HEK293 (cell line): ENCODE measurements at regions not wholly inside any gene's neighbourhood (a gene's known extent, or its start where the extent isn't known, plus 50 kb on each side); places are given as distances from the start of the nearest gene placed in this dataset.

Source experiments
- BCL11A ChIP-seq: fragments of 450-650 bp; formaldehyde crosslinking; IDR thresholded peaks from 2 replicates; pipeline ENCODE4 v1.5.1; 2016; ENCODE audit warnings: low read depth, missing biosample characterization, missing genetic modification characterization
- HOXA7 ChIP-seq: sonication (generic); formaldehyde crosslinking; IDR thresholded peaks from 2 replicates; pipeline ENCODE4 v1.8.1; 2022; ENCODE audit warnings: missing genetic modification reagents, borderline replicate concordance
- HOXC10 ChIP-seq: sonication (generic); formaldehyde crosslinking; IDR thresholded peaks from 2 replicates; pipeline ENCODE4 v1.8.1; 2023; ENCODE audit warnings: mild to moderate bottlenecking, missing genetic modification reagents
- OSR2 ChIP-seq: fragments of 450-650 bp; formaldehyde crosslinking; IDR thresholded peaks from 2 replicates; pipeline ENCODE4 v1.5.1; 2016; ENCODE audit warnings: missing biosample characterization, missing genetic modification characterization
- PRDM2 ChIP-seq: fragments of 450-650 bp; formaldehyde crosslinking; IDR thresholded peaks from 2 replicates; pipeline ENCODE4 v1.5.1; 2016; ENCODE audit warnings: missing biosample characterization, missing genetic modification characterization, borderline replicate concordance
- TCF7L2 ChIP-seq: IDR thresholded peaks from 2 replicates; pipeline ENCODE4 v1.6.1; 2011; ENCODE audit warnings: low read depth, mild to moderate bottlenecking, inconsistent platforms, low read length, moderate library complexity, borderline replicate concordance
- TRIM28 ChIP-seq: IDR thresholded peaks from 2 replicates; pipeline ENCODE4 v1.6.1; 2011; ENCODE audit warnings: low read length, control low read depth, borderline replicate concordance
- ZBTB20 ChIP-seq: fragments of 450-650 bp; formaldehyde crosslinking; IDR thresholded peaks from 2 replicates; pipeline ENCODE4 v1.5.1; 2016; ENCODE audit warnings: missing biosample characterization, missing genetic modification characterization
- ZFP3 ChIP-seq: fragments of 450-650 bp; formaldehyde crosslinking; IDR thresholded peaks from 2 replicates; pipeline ENCODE4 v1.5.1; 2016; ENCODE audit warnings: low read depth, missing biosample characterization, missing genetic modification characterization
- ZNF138 ChIP-seq: fragments of 450-650 bp; formaldehyde crosslinking; IDR thresholded peaks from 2 replicates; pipeline ENCODE4 v1.5.1; 2016; ENCODE audit warnings: missing biosample characterization, missing genetic modification characterization, borderline replicate concordance
- ZNF221 ChIP-seq: fragments of 450-650 bp; formaldehyde crosslinking; IDR thresholded peaks from 2 replicates; pipeline ENCODE4 v1.5.1; 2017; ENCODE audit warnings: missing biosample characterization, missing genetic modification characterization, borderline replicate concordance
- ZNF266 ChIP-seq: fragments of 450-650 bp; formaldehyde crosslinking; IDR thresholded peaks from 2 replicates; pipeline ENCODE4 v1.5.1; 2016; ENCODE audit warnings: missing biosample characterization, missing genetic modification characterization, low read depth
- ZNF292 ChIP-seq: fragments of 450-650 bp; formaldehyde crosslinking; IDR thresholded peaks from 2 replicates; pipeline ENCODE4 v1.5.1; 2016; ENCODE audit warnings: low read depth, missing biosample characterization, missing genetic modification characterization, borderline replicate concordance
- ZNF354C ChIP-seq: fragments of 450-650 bp; formaldehyde crosslinking; IDR thresholded peaks from 2 replicates; pipeline ENCODE4 v1.5.1; 2016; ENCODE audit warnings: missing biosample characterization, missing genetic modification characterization, low read depth, borderline replicate concordance
- ZNF404 ChIP-seq: fragments of 450-650 bp; formaldehyde crosslinking; IDR thresholded peaks from 2 replicates; pipeline ENCODE4 v1.5.1; 2017; ENCODE audit warnings: missing biosample characterization, missing genetic modification characterization
- ZNF433 ChIP-seq: fragments of 450-650 bp; formaldehyde crosslinking; IDR thresholded peaks from 2 replicates; pipeline ENCODE4 v1.5.1; 2016; ENCODE audit warnings: missing biosample characterization, missing genetic modification characterization, low read depth
- ZNF521 ChIP-seq: fragments of 450-650 bp; formaldehyde crosslinking; IDR thresholded peaks from 2 replicates; pipeline ENCODE4 v1.5.1; 2017; ENCODE audit warnings: missing biosample characterization, mild to moderate bottlenecking, missing genetic modification characterization
- ZNF585B ChIP-seq: fragments of 450-650 bp; formaldehyde crosslinking; IDR thresholded peaks from 2 replicates; pipeline ENCODE4 v1.5.1; 2016; ENCODE audit warnings: missing biosample characterization, missing genetic modification characterization
- ZNF623 ChIP-seq: fragments of 450-650 bp; formaldehyde crosslinking; IDR thresholded peaks from 2 replicates; pipeline ENCODE4 v1.5.1; 2016; ENCODE audit warnings: missing biosample characterization, missing genetic modification characterization
- ZNF654 ChIP-seq: fragments of 450-650 bp; formaldehyde crosslinking; IDR thresholded peaks from 2 replicates; pipeline ENCODE4 v1.5.1; 2016; ENCODE audit warnings: low read depth, missing biosample characterization, missing genetic modification characterization
- ZNF658 ChIP-seq: fragments of 450-650 bp; formaldehyde crosslinking; IDR thresholded peaks from 2 replicates; pipeline ENCODE4; 2016; ENCODE audit warnings: missing biosample characterization, missing genetic modification characterization
- ZNF677 ChIP-seq: fragments of 450-650 bp; IDR thresholded peaks from 2 replicates; pipeline ENCODE4 v1.5.0; 2018; ENCODE audit warnings: missing biosample characterization, mild to moderate bottlenecking, missing genetic modification characterization, moderate library complexity
- ZNF701 ChIP-seq: fragments of 450-650 bp; formaldehyde crosslinking; IDR thresholded peaks from 2 replicates; pipeline ENCODE4 v1.5.1; 2016; ENCODE audit warnings: missing biosample characterization, missing genetic modification characterization
- ZNF704 ChIP-seq: fragments of 450-650 bp; formaldehyde crosslinking; IDR thresholded peaks from 2 replicates; pipeline ENCODE4 v1.5.1; 2016; ENCODE audit warnings: missing biosample characterization, missing genetic modification characterization
- ZNF76 ChIP-seq: fragments of 450-650 bp; formaldehyde crosslinking; IDR thresholded peaks from 2 replicates; pipeline ENCODE4; 2016; ENCODE audit warnings: low read depth, missing biosample characterization, missing genetic modification characterization, borderline replicate concordance
- ZNF768 ChIP-seq: fragments of 450-650 bp; formaldehyde crosslinking; IDR thresholded peaks from 2 replicates; pipeline ENCODE4 v1.5.1; 2018; ENCODE audit warnings: missing biosample characterization, mild to moderate bottlenecking, missing genetic modification characterization
- ZXDB ChIP-seq: fragments of 450-650 bp; formaldehyde crosslinking; IDR thresholded peaks from 2 replicates; pipeline ENCODE4 v1.5.1; 2016; ENCODE audit warnings: missing biosample characterization, missing genetic modification characterization
- TF ChIP-seq, protein P1 (sequence below): fragments of 450-650 bp; formaldehyde crosslinking; IDR thresholded peaks from 2 replicates; pipeline ENCODE4 v1.5.1; 2016; ENCODE audit warnings: missing biosample characterization, missing genetic modification characterization, borderline replicate concordance
- TF ChIP-seq, protein P2 (sequence below): fragments of 450-650 bp; formaldehyde crosslinking; IDR thresholded peaks from 2 replicates; pipeline ENCODE4 v1.5.1; 2016; ENCODE audit warnings: missing biosample characterization, missing genetic modification characterization
- TF ChIP-seq, protein P3 (sequence below): fragments of 450-650 bp; formaldehyde crosslinking; optimal IDR thresholded peaks from 2 replicates; pipeline ENCODE3; 2016; ENCODE audit warnings: missing biosample characterization, mild to moderate bottlenecking, missing genetic modification characterization

- TF ChIP-seq, protein P1, sequence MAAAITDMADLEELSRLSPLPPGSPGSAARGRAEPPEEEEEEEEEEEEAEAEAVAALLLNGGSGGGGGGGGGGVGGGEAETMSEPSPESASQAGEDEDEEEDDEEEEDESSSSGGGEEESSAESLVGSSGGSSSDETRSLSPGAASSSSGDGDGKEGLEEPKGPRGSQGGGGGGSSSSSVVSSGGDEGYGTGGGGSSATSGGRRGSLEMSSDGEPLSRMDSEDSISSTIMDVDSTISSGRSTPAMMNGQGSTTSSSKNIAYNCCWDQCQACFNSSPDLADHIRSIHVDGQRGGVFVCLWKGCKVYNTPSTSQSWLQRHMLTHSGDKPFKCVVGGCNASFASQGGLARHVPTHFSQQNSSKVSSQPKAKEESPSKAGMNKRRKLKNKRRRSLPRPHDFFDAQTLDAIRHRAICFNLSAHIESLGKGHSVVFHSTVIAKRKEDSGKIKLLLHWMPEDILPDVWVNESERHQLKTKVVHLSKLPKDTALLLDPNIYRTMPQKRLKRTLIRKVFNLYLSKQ, result no peak
- TF ChIP-seq, protein P2, sequence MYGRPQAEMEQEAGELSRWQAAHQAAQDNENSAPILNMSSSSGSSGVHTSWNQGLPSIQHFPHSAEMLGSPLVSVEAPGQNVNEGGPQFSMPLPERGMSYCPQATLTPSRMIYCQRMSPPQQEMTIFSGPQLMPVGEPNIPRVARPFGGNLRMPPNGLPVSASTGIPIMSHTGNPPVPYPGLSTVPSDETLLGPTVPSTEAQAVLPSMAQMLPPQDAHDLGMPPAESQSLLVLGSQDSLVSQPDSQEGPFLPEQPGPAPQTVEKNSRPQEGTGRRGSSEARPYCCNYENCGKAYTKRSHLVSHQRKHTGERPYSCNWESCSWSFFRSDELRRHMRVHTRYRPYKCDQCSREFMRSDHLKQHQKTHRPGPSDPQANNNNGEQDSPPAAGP (tag by site-specific recombination), result no peak
- TF ChIP-seq ZNF76 (tag by site-specific recombination) (no peak), ZNF292 (no peak), HOXC10 (no peak), TCF7L2 (no peak), ZNF354C (tag by site-specific recombination) (no peak), ZNF585B (tag by site-specific recombination) (no peak), ZNF623 (tag by site-specific recombination) (no peak), ZNF704 (tag by site-specific recombination) (no peak), ZNF138 (no peak), ZNF404 (tag by site-specific recombination) (no peak), ZFP3 (no peak), ZXDB (tag by site-specific recombination) (no peak), ZNF658 (no peak), ZNF521 (tag by site-specific recombination) (no peak), BCL11A (tag by site-specific recombination) (peak; percentile 39; the same call in 1 of the 2 replicates), OSR2 (tag by site-specific recombination) (no peak), HOXA7 (no peak), ZNF654 (tag by site-specific recombination) (0 out of 2 replicates have a peak, but pooled peaks have one; percentile 5), ZNF701 (tag by site-specific recombination) (no peak), ZNF433 (no peak), ZNF221 (tag by site-specific recombination) (no peak), ZBTB20 (tag by site-specific recombination) (no peak), ZNF266 (tag by site-specific recombination) (no peak), PRDM2 (tag by site-specific recombination) (no peak), TRIM28 (no peak), ZNF677 (tag by site-specific recombination) (no peak), ZNF768 (no peak)
- TF ChIP-seq, protein P3, sequence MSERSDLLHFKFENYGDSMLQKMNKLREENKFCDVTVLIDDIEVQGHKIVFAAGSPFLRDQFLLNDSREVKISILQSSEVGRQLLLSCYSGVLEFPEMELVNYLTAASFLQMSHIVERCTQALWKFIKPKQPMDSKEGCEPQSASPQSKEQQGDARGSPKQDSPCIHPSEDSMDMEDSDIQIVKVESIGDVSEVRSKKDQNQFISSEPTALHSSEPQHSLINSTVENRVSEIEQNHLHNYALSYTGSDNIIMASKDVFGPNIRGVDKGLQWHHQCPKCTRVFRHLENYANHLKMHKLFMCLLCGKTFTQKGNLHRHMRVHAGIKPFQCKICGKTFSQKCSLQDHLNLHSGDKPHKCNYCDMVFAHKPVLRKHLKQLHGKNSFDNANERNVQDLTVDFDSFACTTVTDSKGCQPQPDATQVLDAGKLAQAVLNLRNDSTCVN (tag by site-specific recombination), result no peak
Observed at GRCh38 chr4:23333556-23333945, 556.3 kb downstream of the PPARGC1A start (continued).
